CD4-positive, alpha-beta T cell (primary cell): ENCODE measurements at regions not wholly inside any gene's neighbourhood (a gene's known extent, or its start where the extent isn't known, plus 50 kb on each side); places are given as distances from the start of the nearest gene placed in this dataset.

Experiments used
- ATAC-seq: fragments of 200-7000 bp; cut with Tn5 transposase; one replicate; pipeline ENCODE4 v1.10.0; 2022; ENCODE audit warnings: mild to moderate bottlenecking; ENCODE audit not compliant: poor library complexity
- CTCF ChIA-PET: fragments of 350-600 bp; sonication (Branson Sonifier 250); formaldehyde crosslinking; loops from one replicate; lab custom pipeline; 2021; ENCODE audit warnings: antibody characterized with exemption, inconsistent platforms; lab: Charles Lee
- POLR2A ChIA-PET: fragments of 350-600 bp; sonication (Branson Sonifier 250); formaldehyde crosslinking; loops from one replicate; lab custom pipeline; 2021; ENCODE audit warnings: antibody characterized with exemption, inconsistent platforms; lab: Charles Lee
- DNase-seq, 14 experiments: peaks; one replicate each; pipeline ENCODE4 v3.0.0-alpha.2; 2013 to 2020; ENCODE audit warnings: mixed read lengths in 2 of 14
- H3K27ac ChIP-seq, 2 donors: one replicate each; pipeline versions ENCODE4 v1.5.1 to v1.7.0; 2013; ENCODE audit warnings: low read length in 2 of 2, low read depth in 1 of 2, mild to moderate bottlenecking in 1 of 2
- H3K27me3 ChIP-seq, 2 experiments: 1 replicate in 1 of 2; 2 replicates in 1 of 2; pipeline versions ENCODE4 v1.6.1 to v1.7.0; 2013; ENCODE audit warnings: low read length in 2 of 2, control low read depth in 1 of 2, mild to moderate bottlenecking in 1 of 2, moderate library complexity in 1 of 2; ENCODE audit not compliant: insufficient read depth in 2 of 2, control insufficient read depth in 1 of 2
- H3K36me3 ChIP-seq: one replicate; pipeline ENCODE4 v1.6.1; 2013; ENCODE audit warnings: low read length, control low read depth; ENCODE audit not compliant: insufficient read depth
- H3K4me1 ChIP-seq: one replicate; pipeline ENCODE4 v1.6.1; 2013; ENCODE audit warnings: low read length, control low read depth; ENCODE audit not compliant: insufficient read depth
- H3K4me3 ChIP-seq: one replicate; pipeline ENCODE4 v1.5.1; 2013; ENCODE audit warnings: mild to moderate bottlenecking, low read length, moderate library complexity
- H3K9me3 ChIP-seq, 2 experiments: 1 replicate in 1 of 2; 2 replicates in 1 of 2; pipeline versions ENCODE4 v1.6.1 to v1.7.0; 2013; ENCODE audit warnings: low read length in 2 of 2, mild to moderate bottlenecking in 2 of 2, control low read depth in 1 of 2, moderate library complexity in 1 of 2; ENCODE audit not compliant: control insufficient read depth in 1 of 2, insufficient read depth in 1 of 2
- H3K27ac Mint-ChIP-seq: one replicate; pipeline ENCODE4 v1.8.0; 2020; ENCODE audit warnings: mixed read lengths
- H3K27me3 Mint-ChIP-seq: one replicate; pipeline ENCODE4 v1.8.0; 2021; ENCODE audit warnings: mixed read lengths
- H3K36me3 Mint-ChIP-seq: one replicate; pipeline ENCODE4 v1.8.0; 2021; ENCODE audit warnings: low read depth, mixed read lengths
- H3K4me1 Mint-ChIP-seq: one replicate; pipeline ENCODE4 v1.8.0; 2021; ENCODE audit warnings: low read depth, mixed read lengths
- H3K4me3 Mint-ChIP-seq: one replicate; pipeline ENCODE4 v1.8.0; 2020; ENCODE audit warnings: mild to moderate bottlenecking, mixed read lengths
- H3K9me3 Mint-ChIP-seq: one replicate; pipeline ENCODE4 v1.8.0; 2020; ENCODE audit warnings: mixed read lengths
- intact Hi-C, 2 experiments: fragments of 100-400 bp; cut with DNase I in 1 of 2; cut with micrococcal nuclease in 1 of 2; formaldehyde crosslinking; loops; one replicate each; pipeline versions ENCODE4 v1.15.1 to v1.9.0; 2023 to 2025; cut with DNase I, micrococcal nuclease
- TF ChIP-seq, protein P1 (sequence below): fragments of 200-600 bp; IDR thresholded peaks from one replicate; pipeline ENCODE4 v1.8.0; 2022; ENCODE audit warnings: antibody characterized with exemption, mild to moderate bottlenecking

DNA sequence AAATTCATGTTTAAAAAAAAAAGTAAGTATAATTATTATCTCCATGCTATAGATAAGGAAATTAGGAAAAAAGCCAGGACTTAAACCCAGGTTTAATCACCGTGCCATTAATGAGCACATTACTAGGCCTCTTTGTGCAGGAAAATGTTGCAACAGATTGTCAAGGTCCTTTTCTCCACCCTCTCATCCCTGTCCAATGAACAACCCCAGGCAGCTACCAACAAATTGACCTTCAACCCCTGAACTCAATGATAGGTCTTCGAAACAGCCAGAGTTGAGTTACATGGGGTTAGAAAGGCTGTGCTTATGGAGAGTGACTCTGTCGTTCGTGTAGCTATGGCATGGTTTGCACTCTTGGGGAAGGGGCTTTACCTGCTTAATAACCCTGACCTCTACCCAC, 84.2 kb upstream of the CTNNB1 start:
- H3K27me3 Mint-ChIP-seq, result no peaks in the 10 kb centered on the region
- POLR2A ChIA-PET, result interaction anchor here (3.6 kb wide), 1 partner anchor 84 kb away, joined by 39 read pairs; the partner anchor contains the start of gene CTNNB1
- TF ChIP-seq, protein P1, sequence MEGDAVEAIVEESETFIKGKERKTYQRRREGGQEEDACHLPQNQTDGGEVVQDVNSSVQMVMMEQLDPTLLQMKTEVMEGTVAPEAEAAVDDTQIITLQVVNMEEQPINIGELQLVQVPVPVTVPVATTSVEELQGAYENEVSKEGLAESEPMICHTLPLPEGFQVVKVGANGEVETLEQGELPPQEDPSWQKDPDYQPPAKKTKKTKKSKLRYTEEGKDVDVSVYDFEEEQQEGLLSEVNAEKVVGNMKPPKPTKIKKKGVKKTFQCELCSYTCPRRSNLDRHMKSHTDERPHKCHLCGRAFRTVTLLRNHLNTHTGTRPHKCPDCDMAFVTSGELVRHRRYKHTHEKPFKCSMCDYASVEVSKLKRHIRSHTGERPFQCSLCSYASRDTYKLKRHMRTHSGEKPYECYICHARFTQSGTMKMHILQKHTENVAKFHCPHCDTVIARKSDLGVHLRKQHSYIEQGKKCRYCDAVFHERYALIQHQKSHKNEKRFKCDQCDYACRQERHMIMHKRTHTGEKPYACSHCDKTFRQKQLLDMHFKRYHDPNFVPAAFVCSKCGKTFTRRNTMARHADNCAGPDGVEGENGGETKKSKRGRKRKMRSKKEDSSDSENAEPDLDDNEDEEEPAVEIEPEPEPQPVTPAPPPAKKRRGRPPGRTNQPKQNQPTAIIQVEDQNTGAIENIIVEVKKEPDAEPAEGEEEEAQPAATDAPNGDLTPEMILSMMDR, result no peak
- intact Hi-C loops, result loop anchor here in 1 of 2 experiments (5.0 kb wide), 1 partner anchor 82 kb away; the partner anchor contains the start of gene CTNNB1
- no peak overlapping the region for H3K4me3 ChIP-seq
- CTCF ChIA-PET, result no interaction called here
- H3K36me3 Mint-ChIP-seq, result no peaks in the 10 kb centered on the region
- no peak overlapping the region for H3K27ac ChIP-seq
- H3K27ac Mint-ChIP-seq, result peak overlapping the region; percentile 93
- H3K4me1 Mint-ChIP-seq, result peaks cover 42% of the 10 kb centered on the region
- H3K9me3 Mint-ChIP-seq, result no peaks in the 10 kb centered on the region
- no peaks in the 10 kb centered on the region for H3K9me3 ChIP-seq
- H3K4me1 ChIP-seq, result peaks cover 32% of the 10 kb centered on the region
- no peak for ATAC-seq
- no peak overlapping the region for H3K4me3 Mint-ChIP-seq
- no peaks in the 10 kb centered on the region for H3K36me3 ChIP-seq
- DNase-seq, result no peak
- H3K27me3 ChIP-seq, result no peaks in the 10 kb centered on the region

DNA sequence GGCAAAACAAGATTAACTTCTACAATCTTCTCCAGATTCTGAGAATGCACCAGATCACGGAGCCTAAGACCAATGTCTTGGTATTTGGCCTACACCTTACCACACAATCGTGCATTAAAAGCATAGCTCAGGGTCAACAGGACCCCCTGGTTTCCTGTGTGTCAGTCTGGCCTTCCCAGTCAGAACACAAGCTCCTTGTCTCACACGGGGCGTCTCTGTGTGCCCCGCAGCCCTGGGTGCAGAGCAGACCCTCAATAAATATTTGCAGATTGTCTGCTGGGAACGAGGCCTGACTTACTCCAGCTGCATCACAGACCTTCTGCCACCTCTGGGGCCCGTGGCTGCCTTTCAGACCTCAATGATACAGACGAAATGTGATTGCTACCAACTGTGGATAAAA, 82.5 kb upstream of the CTNNB1 start:
- ChIA-PET POLR2A (interaction anchor here (1.1 to 3.6 kb wide), 2 partner anchors 24 to 83 kb away, joined by 3 to 39 read pairs; partner anchors contain the start of gene CTNNB1), CTCF (no interaction called here)
- H3K27ac ChIP-seq, result peak overlapping the region in 1 of 2 donors; percentile 21
- Mint-ChIP-seq H3K9me3 (no peaks in the 10 kb centered on the region), H3K27ac (peak overlapping the region; percentile 93), H3K4me1 (peaks cover 42% of the 10 kb centered on the region), H3K36me3 (no peaks in the 10 kb centered on the region), H3K27me3 (no peaks in the 10 kb centered on the region), H3K4me3 (no peak overlapping the region)
- ATAC-seq (no peak), DNase-seq (no peak)
- H3K4me1 ChIP-seq, result peaks cover 35% of the 10 kb centered on the region
- H3K36me3 ChIP-seq, result no peaks in the 10 kb centered on the region
- no peak overlapping the region for H3K4me3 ChIP-seq
- H3K27me3 ChIP-seq, result no peaks in the 10 kb centered on the region
- TF ChIP-seq, protein P1, result no peak
- intact Hi-C loops, result loop anchor here (1.0 to 5.0 kb wide), 2 partner anchors 80 to 82 kb away; partner anchors contain the start of gene CTNNB1 (in 2 of the 2)
- no peaks in the 10 kb centered on the region for H3K9me3 ChIP-seq

DNA sequence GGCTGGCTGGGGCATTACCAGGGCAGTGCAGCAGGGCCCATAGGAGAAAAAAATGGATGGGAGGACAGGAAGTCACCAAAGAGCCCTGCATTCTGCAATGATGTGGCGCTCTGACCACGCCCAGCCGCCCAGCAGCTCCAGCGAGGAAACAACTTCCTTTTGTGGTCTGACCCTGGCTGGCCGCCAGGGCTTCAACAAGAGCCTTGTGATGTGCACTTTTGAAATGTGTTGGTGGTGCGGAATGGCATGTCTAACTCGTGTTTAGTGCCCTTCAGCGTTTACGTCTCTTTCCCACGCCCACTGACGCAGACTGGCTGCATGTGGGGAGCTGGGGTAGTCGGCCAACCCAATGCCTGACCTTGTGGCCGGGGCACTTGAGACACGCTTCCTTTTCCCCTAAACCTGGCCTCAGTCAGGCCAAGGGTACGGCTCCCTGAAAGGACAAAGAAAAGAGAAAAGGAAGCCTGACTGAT, 81.9 kb upstream of the CTNNB1 start:
- peak overlapping the region; percentile 41 for H3K4me3 ChIP-seq
- intact Hi-C loops, result loop anchor here (1.0 to 5.0 kb wide), 2 partner anchors 80 to 82 kb away; partner anchors contain the start of gene CTNNB1 (in 2 of the 2)
- TF ChIP-seq, protein P1, result no peak
- Mint-ChIP-seq H3K36me3 (no peaks in the 10 kb centered on the region), H3K9me3 (no peaks in the 10 kb centered on the region), H3K4me1 (peaks cover 42% of the 10 kb centered on the region), H3K27ac (peak overlapping the region; percentile 93), H3K27me3 (no peaks in the 10 kb centered on the region), H3K4me3 (peak overlapping the region; percentile 71)
- DNase-seq (peak; percentile 64 to 95 (median 84)), ATAC-seq (peak; percentile 90)
- H3K4me1 ChIP-seq, result peaks cover 35% of the 10 kb centered on the region
- peak overlapping the region; percentile 26 to 68 for H3K27ac ChIP-seq
- H3K9me3 ChIP-seq, result no peaks in the 10 kb centered on the region
- no peaks in the 10 kb centered on the region for H3K27me3 ChIP-seq
- CTCF ChIA-PET, result no interaction called here
- POLR2A ChIA-PET, result interaction anchor here (0.6 to 3.6 kb wide), 4 partner anchors 23 to 82 kb away, joined by 3 to 39 read pairs (median 3); partner anchors contain the start of gene CTNNB1
- no peaks in the 10 kb centered on the region for H3K36me3 ChIP-seq
